ENCODE measurements at regions not wholly inside any gene's neighbourhood (a gene's known extent, or its start where the extent isn't known, plus 50 kb on each side); places are given as distances from the start of the nearest gene placed in this dataset.
"Not testable (repeated sequence)": the region's sequence is repeated elsewhere in the genome, so short reads cannot be mapped to it uniquely, and the experiment has no call there.

DNA sequence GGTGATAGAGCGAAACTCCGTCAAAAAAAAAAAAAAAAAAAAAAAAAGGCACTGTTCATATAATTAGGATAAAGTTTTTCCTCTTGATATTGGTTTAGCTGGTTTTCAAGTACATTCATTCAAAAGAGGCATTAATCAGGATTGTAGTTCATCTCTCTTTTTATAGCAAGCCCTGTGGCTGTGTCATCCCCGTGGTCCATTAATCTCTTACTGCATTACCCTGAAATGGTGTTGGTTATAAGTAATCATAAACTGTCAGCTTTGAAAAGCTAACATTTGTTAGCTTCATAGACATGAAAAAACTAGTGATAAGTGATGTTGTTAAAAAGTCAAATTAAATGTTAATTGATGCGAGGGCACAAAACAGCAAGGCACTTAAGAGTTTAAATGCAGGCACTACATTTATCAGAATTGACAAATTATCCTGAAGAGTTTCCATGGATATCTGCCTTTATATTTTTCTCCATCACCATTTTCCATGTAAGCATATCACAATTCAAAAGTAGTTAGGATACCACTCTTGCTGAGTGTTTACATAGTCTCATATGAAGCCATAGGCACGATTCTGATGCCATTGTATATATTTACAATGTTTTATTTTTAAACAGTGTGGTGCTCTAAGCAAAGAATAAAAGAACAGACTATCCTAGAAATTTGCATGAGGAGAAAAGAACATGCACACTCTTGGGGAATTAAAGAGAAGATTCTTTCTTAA, 193.1 kb downstream of the OTOL1 start:
- intact Hi-C loops (cut with DNase I) = no loop called here
- no peak for DNase-seq

DNA sequence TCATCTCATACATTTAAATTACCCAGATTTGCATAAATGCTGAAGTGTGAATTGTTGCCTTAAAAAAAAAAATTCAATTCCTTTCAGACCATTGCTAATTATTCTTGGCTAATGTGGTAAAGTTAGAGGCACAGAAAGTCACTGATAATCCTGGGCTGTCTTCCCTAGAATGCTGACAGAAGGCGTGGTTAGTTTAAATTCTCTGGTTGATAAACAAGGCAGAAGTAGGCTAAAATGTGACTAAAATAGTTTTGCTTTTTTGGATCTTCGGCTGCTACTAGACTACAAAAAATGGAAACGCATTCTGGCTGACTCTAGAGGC, 193.7 kb downstream of the OTOL1 start:
- intact Hi-C loops (cut with DNase I) = no loop called here
- no peak for DNase-seq

DNA sequence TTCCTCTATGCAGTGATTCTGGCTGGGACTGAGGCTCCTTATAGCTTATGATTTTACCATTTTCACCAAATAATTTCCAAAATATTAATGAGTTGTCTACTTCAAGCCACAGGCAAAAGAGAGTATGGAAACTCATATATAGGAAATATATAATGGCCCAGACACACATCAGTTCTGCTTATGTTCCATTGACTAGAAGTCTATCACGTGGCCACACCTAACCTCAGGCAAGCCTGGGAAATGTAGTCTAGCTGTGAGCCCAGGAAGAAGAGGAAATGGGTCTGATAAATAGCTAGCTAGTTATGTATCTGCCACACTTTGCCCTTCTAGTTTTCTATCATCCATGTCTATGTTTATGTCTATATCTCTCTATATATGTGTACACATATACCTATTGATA, 195.1 kb downstream of the OTOL1 start:
- intact Hi-C loops (cut with DNase I) = no loop called here

GRCh38 chr3:161694682-161695564, 198.3 kb downstream of the OTOL1 start:
- no peak for DNase-seq
- intact Hi-C loops (cut with DNase I) = no loop called here

More for the DNA sequence above, 195.1 kb downstream of the OTOL1 start:
- no peak for DNase-seq

GRCh38 chr3:161695811-161696210, 199.2 kb downstream of the OTOL1 start:
- intact Hi-C loops (cut with DNase I) = no loop called here
- no peak for DNase-seq

DNA sequence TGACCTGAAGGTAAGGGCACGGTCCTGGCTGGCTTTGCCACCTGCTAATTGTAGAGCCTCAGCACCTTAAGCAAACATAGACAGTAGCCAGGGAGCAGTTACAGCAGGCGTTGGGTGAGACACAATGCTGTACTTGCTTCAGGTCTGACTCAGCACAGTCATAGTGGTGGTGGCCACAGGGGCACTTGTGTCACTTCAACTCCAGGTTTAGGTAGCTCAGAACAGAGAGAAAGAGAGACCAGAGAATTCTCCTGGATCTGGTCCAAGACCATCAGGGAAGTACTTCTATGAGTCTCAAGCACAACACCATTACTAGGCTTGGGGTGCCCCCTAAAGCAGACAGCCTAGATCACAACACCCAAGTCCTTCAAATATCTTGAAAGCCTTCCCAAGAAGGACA, 204.4 kb downstream of the OTOL1 start:
- intact Hi-C loops (cut with DNase I) = no loop called here
- DNase-seq = peak in 2 of 10 donors; percentile 24 to 55

- peak in 1 of 10 donors; percentile 57 for DNase-seq
- intact Hi-C loops (cut with DNase I) = not testable (repeated sequence)
Measured at GRCh38 chr3:161707253-161707652, 210.6 kb downstream of the OTOL1 start.

DNA sequence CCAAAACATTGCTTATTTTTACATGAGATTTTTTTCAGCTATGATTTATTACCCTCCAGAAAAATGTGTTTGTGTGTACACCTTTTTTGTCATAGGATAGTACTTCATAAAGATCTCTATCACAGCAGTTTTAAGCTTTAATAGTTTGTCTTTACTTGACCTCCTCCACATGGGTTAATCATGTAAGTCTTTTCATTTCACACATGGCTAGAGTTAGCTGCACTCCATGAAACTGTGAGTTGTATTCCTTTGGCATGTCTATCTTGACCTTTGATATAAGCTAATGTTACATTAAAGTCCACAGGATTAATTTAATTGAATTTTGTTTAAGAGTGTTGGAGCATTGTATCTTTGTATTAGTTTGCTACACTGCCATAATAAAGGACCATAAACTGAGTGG, 217.1 kb downstream of the OTOL1 start:
- intact Hi-C loops (cut with DNase I) = no loop called here
- no peak for DNase-seq

- no peak for DNase-seq
- intact Hi-C loops (cut with DNase I) = no loop called here
Measured at GRCh38 chr3:161731968-161732367, 235.4 kb downstream of the OTOL1 start.

GRCh38 chr3:161737171-161737570, 240.6 kb downstream of the OTOL1 start:
- intact Hi-C loops (cut with DNase I) = no loop called here
- no peak for DNase-seq

DNA sequence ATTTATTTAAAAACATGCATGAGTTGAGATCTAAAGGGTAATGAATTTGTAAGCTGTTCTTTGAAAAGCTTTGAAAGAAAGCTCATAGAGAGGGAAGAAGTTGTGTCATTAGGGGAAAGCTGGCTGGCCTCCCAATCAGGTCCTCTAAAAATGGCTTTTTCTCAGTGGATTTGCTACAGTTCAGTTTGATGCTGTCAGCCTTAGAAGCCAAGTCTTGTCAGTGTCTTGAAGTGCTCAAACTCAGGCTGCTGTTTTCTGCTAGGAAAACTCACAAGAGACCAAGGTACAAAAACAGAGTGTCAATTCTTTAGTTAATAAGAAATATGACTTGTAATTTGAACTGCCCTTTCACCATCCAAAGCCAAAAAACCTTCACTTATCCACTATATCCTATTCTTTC, 243.8 kb downstream of the OTOL1 start:
- intact Hi-C loops (cut with DNase I) = no loop called here
- no peak for DNase-seq

DNA sequence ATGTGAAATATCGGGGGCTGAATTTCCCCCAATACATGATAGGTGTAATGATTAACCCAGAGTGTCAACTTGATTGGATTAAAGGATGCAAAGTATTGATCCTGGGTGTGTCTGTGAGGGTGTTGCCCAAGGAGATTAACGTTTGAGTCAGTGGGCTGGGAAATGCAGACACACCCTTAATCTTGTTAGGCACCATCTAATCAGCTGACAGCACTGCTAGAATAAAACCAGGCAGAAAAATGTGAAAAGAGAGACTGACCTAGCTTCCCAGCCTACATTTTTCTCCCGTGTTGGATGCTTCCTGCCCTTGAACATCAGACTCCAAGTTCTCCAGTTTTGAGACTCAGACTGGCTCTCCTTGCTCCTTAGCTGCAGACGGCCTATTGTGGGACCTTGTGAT, 247.8 kb downstream of the OTOL1 start:
- intact Hi-C loops (cut with DNase I) = no loop called here
- no peak for DNase-seq

GRCh38 chr3:161745741-161746140, 249.1 kb downstream of the OTOL1 start:
- DNase-seq = no peak
- intact Hi-C loops (cut with DNase I) = no loop called here

- no peak for DNase-seq
- intact Hi-C loops (cut with DNase I) = no loop called here
Measured at GRCh38 chr3:161748049-161748448, 251.4 kb downstream of the OTOL1 start.

GRCh38 chr3:161754420-161755053, 257.9 kb downstream of the OTOL1 start:
- DNase-seq = no peak
- intact Hi-C loops (cut with DNase I) = no loop called here

DNA sequence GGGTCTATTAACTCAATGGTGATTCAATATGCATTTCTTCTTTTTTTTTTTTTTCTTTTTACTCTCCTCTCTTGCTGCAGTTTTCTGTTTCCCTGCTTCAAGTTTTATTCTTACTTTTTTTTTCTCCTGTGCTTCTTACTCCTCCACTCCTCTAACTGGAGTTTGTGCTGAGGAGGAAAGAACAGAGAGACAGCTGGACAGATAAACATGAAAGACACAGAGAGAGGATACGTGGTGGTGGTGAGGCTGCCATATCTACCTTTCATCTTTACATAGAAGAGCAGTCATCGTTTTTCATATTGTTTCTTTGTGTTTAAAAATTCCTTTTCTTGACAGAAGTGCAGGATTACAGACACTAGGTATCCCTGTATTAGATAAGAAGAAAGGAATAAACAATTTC, 262.8 kb downstream of the OTOL1 start:
- intact Hi-C loops (cut with DNase I) = no loop called here

DNA sequence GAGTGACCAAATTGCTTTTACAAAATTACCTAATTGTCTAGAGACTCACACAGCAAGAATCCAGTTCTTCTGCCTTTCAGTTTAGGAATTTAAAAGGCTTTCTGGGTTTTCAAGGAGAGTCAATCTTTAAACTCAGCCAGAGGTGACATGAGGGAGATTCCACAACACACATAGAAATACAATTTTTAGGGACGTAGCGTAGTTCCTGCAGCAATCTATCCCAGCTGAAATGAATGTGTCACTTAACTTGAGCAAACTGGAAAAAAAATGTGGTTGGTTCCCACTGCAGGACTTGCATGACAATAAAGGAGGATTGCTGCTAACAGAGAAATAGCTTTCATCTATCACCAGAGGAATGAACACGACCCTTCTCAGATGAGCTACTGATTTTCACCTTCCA, 269.7 kb downstream of the OTOL1 start:
- intact Hi-C loops (cut with DNase I) = no loop called here
- no peak for DNase-seq

More for the DNA sequence above, 262.8 kb downstream of the OTOL1 start:
- no peak for DNase-seq

GRCh38 chr3:161770484-161771386, 274.1 kb downstream of the OTOL1 start:
- no peak for DNase-seq
- intact Hi-C loops (cut with DNase I) = no loop called here

GRCh38 chr3:161781381-161781780, 284.8 kb downstream of the OTOL1 start:
- DNase-seq = no peak
- intact Hi-C loops (cut with DNase I) = no loop called here

DNA sequence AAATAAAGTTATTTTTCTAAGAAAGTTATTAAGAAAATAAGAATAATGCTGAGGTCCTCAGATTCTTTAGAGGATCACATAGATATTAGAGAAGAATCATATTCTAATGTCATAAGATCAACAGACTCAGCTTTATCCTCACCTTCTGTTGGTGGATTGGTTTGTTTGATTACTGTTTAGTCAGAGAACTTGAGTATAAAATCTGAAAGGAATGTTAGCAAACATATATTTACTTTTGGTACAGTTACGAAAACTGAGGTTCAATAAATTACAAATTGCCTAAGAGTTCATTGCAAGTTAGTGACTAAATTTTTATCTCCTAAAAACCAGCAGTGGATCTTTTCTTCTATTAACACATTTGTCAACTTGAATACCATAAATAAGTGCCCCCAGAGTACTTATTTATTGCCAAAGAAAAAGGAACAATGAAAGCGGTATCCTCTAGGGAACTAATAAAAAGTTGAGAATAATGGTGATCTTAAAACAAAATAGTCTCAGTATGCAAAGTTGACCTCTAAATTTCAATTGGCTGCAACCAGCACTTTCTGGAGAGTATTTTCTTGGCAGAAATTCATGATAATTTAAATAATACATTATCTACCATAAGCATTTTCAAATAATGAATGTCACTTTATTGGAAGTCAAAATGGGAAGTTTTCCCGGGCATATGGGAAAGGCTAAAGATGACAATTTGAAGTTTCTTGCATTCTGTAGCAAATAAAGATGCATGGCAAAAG, 296.8 kb downstream of the OTOL1 start:
- intact Hi-C loops (cut with DNase I) = no loop called here
- DNase-seq = no peak

All from posterior cingulate gyrus (tissue), 11 donors.